Activated CD8-positive, alpha-beta memory T cell treated with anti-CD3 and anti-CD28 coated beads, Interleukin-2, amount 50 U/mL, for 48 hours (primary cell): ENCODE measurements at regions not wholly inside any gene's neighbourhood (a gene's known extent, or its start where the extent isn't known, plus 50 kb on each side); places are given as distances from the start of the nearest gene placed in this dataset.
"Not testable (repeated sequence)": the region's sequence is repeated elsewhere in the genome, so short reads cannot be mapped to it uniquely, and the experiment has no call there.

Experiments used
- DNase-seq: peaks from one replicate; pipeline ENCODE4 v3.0.0-alpha.2; 2020

DNA sequence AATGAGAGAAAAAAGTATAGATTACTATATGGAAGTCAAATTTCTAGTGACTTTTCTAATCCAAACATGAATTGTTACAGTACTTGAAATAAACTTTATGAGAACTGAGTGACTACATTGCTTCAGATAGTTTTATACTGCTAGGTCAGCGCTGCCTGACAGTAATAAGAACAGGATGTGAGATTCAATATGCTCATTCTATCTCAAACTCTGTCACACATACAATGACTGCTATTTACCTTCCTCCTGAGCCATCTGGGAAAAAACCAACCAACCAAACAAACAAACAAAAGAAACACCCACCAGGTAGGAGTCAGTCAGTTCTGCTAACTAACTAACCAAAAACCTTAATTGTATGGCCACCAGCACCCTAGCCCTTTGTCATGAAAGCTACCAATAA lies 89.0 kb upstream of the NOTCH2NLA start:
- DNase-seq: not testable (repeated sequence)

DNA sequence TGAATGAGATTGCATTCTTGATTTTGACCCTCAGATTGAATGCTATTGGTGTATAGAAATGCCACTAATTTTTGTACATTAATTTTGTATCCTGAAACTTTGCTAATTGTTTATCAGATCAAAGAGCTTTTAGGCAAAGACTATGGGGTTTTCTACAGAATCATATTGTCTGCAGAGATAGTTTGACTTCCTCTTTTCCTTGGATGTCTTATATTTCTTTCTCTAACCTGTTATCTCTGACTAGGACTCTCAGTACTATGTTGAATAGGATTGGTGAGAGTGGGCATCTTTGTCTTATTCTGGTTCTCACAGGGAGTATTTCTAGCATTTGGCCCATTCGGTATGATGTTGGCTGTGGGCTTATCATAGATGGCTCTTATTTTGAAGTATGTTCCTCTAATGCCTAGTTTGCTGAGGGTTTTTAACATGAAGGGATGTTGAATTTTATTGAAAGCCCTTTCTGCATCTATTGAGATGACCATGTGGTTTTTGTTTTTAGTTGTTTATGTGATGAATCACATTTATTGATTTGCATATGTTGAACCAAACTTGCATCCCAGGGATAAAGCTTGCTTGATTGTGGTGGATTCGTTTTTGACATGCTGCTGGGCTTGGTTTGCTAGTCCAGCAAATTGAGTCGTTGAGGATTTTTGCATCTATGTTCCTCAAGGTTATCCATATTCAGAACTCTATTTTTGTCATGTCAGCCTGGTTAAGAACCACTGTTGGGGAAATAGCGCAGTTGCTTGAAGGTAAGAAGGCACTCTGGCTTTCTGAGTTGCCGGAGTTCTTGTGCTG lies 85.8 kb upstream of the NOTCH2NLA start:
- not testable (repeated sequence) for DNase-seq

DNA sequence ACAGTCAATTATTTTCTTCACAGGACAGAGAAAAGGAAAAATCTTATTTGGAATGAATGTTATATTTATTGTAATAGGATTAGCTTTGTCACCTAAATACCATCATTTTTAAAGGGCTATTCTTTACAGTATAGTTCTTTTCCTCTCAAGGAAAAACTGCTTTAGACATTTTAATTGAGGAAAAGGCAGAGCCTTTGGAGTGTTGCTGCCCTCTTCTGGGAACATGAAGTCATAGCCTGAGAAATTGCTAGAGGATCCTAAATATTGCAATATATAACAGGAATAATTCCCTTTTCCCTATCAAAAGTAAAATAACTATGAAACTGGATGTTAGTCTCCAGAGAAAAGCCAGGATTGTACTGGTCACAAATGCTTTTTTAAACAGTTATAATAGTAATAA lies 81.8 kb upstream of the NOTCH2NLA start:
- not testable (repeated sequence) for DNase-seq

DNA sequence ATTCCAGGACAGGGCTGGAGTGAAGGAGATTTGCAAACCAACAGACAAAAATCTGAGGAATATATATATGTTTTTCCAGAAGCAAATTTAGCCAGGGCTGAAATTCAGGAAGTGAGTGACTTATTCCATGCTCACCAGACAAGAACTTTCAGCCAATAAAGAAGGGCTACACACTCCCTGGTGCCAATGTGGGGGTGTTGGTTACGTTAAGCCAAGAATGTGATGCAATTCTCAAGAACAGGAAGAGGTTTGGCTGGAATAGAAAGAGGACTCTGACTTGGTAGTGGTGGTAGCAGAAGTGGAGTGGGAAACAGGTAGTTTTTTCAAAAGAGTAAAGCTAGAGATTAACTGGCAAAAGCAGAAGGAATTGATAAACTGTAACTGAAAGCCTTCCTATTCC lies 80.6 kb upstream of the NOTCH2NLA start:
- DNase-seq: not testable (repeated sequence)

DNA sequence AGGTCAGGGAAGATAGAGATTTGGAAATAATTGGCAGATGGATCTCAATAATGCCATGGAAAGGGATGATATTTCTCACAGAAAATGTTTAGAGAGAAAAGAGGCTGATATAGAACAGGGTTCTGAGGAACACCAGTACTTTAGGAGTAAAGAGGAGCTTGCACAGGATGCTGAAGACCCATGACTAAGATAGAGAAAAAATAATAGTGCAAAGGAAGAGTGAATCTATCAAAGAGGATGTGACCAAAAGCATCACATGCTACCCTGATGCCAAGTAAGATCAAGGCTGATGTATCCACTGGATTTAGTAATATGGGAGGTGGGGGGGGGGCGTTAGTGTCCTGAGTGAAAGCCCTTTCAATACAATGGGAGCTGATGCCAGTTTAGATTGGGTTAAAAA lies 80.1 kb upstream of the NOTCH2NLA start:
- peak; percentile 48 for DNase-seq

DNA sequence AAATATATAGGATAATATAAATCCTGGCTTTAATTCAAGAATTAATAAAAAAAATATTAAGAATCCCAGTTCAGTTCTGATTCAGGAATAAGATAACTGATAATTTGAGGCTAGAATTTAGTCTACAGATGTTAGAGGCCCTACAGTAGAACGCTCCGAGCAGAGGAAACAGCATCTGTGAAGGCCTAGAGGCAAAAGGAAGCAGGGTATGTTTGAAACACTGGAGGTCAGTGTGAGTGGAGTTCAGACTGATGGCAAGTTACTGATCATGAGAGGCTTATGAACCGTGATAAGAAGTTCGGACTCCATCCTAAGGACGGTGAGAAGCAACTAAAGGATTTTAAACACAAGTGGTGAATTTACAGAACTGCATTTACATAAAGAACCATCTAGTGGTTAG lies 79.3 kb upstream of the NOTCH2NLA start:
- not testable (repeated sequence) for DNase-seq

DNA sequence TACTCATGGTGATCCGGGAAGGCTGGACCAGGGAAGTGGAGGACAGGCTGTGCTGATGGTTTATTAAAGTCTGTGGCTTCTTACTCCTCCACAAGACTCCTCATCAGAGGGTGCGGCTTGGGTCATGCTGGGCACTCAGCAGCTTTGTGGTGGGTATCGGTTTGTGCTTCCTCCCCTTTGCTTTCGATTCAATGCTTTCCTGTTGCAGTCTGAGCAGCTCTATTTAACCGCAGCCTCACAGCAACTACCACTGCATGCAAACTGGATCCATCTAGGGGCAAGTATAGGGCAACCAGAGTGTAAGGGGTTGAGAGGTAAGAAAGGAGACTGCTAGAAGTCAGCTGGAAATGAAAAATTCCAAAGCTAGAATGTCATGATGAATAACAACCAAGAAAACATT lies 78.8 kb upstream of the NOTCH2NLA start:
- DNase-seq: not testable (repeated sequence)

DNA sequence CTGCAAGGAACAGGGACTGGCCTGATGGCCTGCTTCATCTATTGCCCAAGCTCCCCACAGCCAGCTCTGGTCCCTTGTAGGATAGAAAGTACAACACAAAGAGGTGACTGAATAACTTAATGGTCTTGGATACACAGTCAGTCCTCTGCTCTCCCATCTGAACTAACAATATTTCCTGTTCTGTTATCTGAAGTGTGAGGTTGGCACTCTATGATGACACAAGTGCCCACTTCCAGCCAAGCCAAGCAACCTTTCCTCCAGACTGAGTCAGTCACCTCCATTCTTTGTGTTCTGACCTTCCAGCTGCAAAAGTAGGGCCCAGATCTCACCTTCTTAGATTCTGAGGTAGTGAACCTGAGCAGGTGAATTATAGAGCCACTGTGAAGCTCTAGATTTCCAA lies 77.8 kb upstream of the NOTCH2NLA start:
- DNase-seq: not testable (repeated sequence)

DNA sequence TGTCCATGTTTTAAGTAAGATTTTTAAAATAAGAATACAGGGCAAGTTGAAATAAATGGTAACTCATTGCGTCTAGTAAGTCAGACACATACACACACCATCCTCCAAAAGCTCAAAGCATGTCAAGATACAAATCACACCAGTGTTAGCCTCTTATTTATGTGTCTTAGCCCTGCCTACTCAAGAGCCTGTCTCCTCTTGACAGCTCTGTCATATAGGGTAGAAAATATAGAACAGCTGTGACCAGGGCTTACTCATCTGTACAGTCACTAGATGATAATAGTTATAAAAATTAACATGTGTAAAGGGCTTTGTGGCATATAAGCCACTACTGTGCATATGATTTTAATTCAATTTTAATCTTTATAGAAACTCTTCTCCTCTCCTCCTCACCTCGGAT lies 76.6 kb upstream of the NOTCH2NLA start:
- DNase-seq: not testable (repeated sequence)

DNA sequence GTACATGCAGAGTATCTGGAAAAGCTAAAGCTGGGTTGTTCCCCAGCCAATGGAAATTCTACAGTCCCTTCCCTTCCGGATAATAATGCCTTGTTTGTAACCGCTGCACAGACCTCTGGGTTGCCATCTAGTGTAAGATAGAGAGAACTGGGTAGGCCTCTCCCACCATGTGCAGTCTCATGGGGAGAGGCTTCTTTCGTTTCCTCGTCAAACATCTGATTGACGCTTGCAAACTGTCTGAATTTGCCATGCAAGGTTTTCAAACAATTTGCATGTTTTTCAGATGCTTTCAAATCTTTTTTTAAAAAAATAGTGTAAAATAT lies 69.7 kb upstream of the NOTCH2NLA start:
- not testable (repeated sequence) for DNase-seq

DNA sequence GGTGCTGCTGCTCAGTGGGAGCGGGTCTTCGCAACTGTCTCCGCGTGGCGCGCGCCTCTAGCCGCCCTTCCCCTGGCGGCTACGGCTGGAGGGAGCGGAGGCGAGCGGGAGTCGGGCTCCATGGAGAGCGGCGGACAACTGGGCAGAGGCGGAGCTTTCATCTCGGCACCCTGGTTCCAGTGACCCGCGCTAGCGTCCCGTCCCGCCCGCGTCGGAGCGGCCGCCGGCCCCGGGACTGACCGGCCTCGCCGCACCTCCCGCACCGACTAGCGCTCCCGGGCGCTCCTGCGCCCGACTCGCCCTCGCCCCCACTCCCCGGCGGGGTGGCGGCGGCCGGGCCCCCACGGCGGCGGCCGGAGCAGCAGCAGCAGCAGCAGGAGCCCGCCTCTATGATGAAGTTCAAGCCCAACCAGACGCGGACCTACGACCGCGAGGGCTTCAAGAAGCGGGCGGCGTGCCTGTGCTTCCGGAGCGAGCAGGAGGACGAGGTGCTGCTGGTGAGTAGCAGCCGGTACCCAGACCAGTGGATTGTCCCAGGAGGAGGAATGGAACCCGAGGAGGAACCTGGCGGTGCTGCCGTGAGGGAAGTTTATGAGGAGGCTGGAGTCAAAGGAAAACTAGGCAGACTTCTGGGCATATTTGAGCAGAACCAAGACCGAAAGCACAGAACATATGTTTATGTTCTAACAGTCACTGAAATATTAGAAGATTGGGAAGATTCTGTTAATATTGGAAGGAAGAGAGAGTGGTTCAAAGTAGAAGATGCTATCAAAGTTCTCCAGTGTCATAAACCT lies 69.2 kb upstream of the NOTCH2NLA start:
- not testable (repeated sequence) for DNase-seq

DNA sequence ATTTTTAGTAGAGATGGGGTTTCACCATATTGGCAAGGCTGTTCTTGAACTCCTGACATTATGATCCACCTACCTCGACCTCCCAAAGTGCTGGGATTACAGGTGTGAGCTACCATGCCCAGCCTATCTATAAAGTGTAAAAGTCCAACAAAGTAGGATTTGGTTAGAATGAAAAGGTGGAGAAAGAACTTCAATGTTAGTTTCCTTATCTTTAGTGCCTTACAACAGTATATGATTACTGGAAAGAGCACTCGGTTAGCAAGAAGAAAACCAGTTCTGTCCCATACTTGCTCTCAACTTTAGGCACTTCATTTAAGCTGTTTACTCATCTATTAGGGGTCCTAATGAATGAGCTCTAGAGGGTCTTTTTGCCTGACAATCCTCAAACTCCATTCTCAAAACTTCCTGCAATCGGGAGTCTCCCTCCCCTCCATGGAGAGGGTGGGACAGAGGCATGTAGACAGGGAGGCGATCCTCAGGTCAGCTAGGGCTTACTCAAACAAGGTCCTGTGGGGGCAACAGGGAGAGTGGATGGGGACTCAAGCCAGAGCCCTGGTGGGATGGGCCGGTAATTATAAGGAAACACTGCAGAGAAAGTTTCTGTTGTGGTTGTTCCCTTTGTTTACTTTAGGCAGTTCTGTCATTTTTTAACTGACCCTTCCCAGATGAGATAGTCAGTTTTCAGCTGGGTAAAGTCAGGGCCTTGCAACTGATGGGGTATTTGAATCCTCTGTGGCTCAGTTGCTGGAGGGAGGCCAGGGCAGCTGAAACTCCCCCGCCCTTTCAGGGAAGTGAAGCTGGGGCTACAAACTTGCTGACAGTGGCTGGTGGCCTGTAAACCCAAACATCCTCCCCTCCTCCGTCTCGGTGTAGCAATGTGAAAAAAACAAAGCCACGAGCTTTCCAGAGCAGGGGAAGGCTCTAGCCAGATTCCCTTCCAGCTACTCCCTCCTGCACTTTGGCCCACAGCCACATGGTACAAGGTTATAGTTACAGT lies 64.4 kb upstream of the NOTCH2NLA start:
- not testable (repeated sequence) for DNase-seq

DNA sequence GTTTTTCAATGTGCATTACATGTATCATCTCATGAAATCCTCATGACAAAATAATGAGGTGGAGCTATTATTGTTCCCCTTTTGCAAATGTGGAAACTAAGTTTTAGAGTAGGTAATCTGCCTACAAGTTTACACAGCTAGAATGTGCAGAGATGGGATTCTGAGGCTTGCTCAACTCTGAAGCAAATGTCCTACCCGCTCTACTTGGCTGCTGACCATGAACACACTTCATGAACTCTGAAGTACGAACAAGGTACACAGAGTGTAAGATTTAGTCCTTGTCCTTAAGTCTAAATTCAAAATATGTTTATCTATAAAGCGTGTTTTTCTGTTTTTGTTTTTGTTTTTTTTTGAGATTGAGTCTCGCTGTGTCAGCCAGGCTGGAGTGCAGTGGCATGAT lies 63.6 kb upstream of the NOTCH2NLA start:
- DNase-seq: not testable (repeated sequence)

DNA sequence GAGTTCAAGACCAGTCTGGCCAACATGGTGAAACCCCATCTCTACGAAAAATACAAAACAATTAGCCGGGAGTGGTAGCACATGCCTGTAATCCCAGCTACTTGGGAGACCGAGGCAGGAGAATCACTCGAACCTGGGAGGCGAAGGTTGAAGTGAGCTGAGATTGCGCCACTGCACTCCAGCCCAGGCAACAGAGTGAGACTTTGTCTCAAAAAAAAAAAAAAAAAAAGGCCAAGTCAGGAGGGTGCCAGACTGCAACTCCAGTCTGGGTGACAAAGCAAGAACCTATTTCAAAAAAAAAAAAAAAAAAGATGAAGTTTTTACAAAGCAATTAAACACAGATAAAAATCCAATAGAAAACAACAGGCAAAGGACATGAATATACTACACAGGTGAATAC lies 59.1 kb upstream of the NOTCH2NLA start:
- DNase-seq: not testable (repeated sequence)

DNA sequence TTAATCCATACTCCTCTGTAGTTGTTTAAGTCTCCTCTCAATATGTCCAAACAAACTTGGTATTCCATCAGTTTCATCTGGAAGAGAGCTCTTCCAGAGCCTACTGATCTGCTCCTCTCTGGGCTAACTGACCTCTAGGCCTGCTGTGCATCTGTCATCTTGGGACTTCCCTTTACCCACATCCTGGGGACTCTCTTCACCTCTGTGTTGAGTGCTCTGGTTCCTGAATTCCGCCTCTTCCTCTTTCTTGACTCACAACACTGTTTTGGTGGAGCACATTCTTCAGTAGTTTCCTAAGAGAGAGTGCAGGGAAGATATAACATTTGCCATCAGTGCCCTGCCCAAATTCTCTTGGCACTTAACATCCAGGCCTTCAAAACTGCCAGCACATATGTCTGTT lies 55.9 kb upstream of the NOTCH2NLA start:
- DNase-seq: not testable (repeated sequence)

DNA sequence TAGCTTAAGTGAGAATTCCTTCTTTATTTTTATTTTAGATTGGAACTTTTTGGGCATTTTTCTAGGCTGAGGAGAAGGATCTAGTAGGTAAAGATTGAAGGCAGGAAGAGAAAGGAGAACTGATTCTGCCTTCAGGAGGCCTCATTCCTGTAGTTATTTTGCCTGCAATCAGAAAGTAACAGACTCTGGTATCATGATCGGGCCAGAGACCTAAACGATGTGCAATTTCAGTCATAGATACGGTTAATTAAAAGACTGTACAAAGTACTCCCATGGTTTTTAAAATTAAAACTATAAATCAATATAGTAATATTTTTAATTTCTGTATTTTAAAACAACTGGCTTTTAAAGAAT lies 54.7 kb upstream of the NOTCH2NLA start:
- not testable (repeated sequence) for DNase-seq

DNA sequence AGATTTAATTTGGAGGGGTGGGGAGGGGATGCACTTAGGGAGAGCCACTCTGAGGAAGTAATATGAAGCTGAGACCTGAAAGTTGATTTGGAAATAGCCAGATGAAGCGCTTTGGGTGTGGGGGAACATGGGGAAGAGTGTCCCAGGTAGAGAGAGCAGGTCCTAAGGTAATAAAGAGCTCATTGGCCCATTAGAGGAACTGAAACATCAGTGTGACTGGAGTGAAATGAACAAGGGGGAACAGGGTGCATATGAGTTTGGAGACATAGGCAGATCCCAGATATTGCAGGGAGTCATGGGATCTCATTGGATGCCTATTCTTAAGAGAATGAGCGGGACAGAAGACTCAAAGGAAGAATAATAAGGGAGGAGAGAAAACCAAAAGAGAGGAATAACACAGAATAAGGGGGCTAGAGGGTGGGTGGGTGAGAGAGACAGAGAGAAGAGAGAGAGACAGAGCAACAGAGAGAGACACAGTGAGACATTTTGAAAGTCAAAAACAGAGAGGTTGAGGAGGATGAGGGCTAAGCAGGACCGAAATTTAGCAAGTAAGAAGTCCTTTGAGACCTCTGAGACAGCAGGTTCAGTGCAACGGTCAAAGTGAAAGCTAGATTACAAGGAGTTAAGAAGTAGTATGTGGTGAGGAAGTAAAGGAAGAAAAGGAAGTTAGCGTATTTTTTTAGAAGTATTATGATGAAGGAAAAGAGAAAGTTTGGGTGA lies 54.1 kb upstream of the NOTCH2NLA start:
- not testable (repeated sequence) for DNase-seq

DNA sequence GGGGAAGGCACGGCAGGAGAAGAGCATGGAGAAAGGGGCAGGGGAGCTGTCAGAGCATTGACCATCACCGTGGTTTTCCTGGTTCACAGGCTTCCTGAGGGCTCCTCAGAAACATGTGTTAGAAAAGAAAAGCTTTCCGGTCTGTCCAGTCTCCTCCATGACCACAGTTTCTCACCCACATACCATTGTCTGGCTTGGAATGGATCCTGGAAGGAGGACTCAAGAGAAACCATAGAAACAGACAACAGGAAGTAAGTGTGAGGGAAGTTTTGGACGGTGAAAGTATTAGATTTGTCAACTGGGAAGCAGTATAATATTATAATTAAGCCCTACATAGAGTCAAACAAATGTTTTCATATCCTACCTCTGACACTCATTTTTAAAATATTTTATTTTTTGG lies 52.7 kb upstream of the NOTCH2NLA start:
- not testable (repeated sequence) for DNase-seq

DNA sequence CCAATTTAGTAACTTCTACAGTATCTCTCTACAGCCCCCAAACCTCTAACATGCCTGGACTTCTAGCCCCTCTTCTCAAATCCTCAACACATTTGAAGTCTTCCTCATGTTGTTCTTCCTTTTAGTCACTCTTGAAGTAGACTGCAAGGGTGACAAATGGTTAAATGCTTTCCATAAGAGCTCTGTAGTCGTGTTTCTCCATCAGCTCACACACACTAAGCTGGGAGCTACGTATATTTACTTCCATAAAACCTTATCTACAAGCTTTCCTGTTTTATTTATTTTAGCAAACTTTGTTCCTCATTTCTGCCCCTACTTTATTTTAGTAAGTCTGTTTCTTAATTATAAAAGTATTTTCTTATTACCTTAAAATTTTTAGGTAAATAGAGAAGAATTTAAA lies 49.9 kb upstream of the NOTCH2NLA start:
- not testable (repeated sequence) for DNase-seq
